Stomach (tissue), 8 donors: ENCODE measurements at regions not wholly inside any gene's neighbourhood (a gene's known extent, or its start where the extent isn't known, plus 50 kb on each side); places are given as distances from the start of the nearest gene placed in this dataset.

Experiments
- DNase-seq, 2 donors: peaks; one replicate each; pipeline versions ENCODE4 v3.0.0 to v3.0.0-alpha.2; 2013 to 2019
- H3K27ac ChIP-seq, 5 donors: fragments of 200-600 bp in 4 of 5; sonication (generic) in 4 of 5; one replicate each; pipeline ENCODE4 v1.5.1; 2013 to 2019; ENCODE audit warnings: mild to moderate bottlenecking in 1 of 5, moderate library complexity in 1 of 5
- H3K27me3 ChIP-seq, 3 donors: fragments of 200-600 bp; sonication (generic); one replicate each; pipeline ENCODE4 v1.5.1; 2017 to 2019; ENCODE audit warnings: mixed run types in 1 of 3
- H3K36me3 ChIP-seq, 4 donors: fragments of 200-600 bp; sonication (generic); 1 replicate in 3 of 4; 2 replicates in 1 of 4; pipeline ENCODE4 v1.5.1; 2016 to 2019
- H3K4me1 ChIP-seq, 4 donors: fragments of 200-600 bp; sonication (generic); one replicate each; pipeline ENCODE4 v1.5.1; 2016 to 2019
- H3K4me3 ChIP-seq, 4 donors: fragments of 200-600 bp; sonication (generic) in 3 of 4; one replicate each; pipeline ENCODE4 v1.5.1; 2016 to 2019; ENCODE audit warnings: mild to moderate bottlenecking in 1 of 4
- H3K9me3 ChIP-seq, 4 donors: fragments of 200-600 bp; sonication (generic); one replicate each; pipeline ENCODE4 v1.5.1; 2016 to 2019
- EP300 ChIP-seq: sonication (generic); formaldehyde crosslinking; IDR thresholded peaks from one replicate; pipeline ENCODE4 v1.6.1; 2017; ENCODE audit warnings: antibody characterized with exemption
- POLR2A ChIP-seq, 4 donors: fragments of 450-650 bp; IDR thresholded peaks; one replicate each; pipeline ENCODE4 v1.6.1; 2016; ENCODE audit warnings: antibody characterized with exemption in 4 of 4, control low read depth in 2 of 4, mild to moderate bottlenecking in 1 of 4, moderate library complexity in 1 of 4
- POLR2AphosphoS5 ChIP-seq, 3 donors: sonication (generic); formaldehyde crosslinking; IDR thresholded peaks; one replicate each; pipeline ENCODE4 v1.6.1; 2016; ENCODE audit warnings: antibody characterized with exemption in 3 of 3
- WGBS, 5 donors: extraction: QIAGEN DNeasy Blood & Tissue Kit in 3 of 5; methylation state at CpG; one replicate each; pipeline versions ENCODE4 v1.1.5 to v1.1.7; 2013 to 2018; 5-methylcytosine and 5-hydroxymethylcytosine counted together
- intact Hi-C: fragments of 100-400 bp; cut with DNase I; formaldehyde crosslinking; loops from one replicate; pipeline ENCODE4 v1.15.1; 2023; ENCODE audit warnings: low total_unique reads
- TF ChIP-seq, protein P1 (sequence below), 7 experiments: fragments of 450-650 bp in 4 of 7; fragments of 200-600 bp in 3 of 7; sonication (generic) in 3 of 7; IDR thresholded peaks; one replicate each; pipeline ENCODE4 v1.5.1; 2016 to 2019; ENCODE audit warnings: antibody characterized with exemption in 7 of 7, control low read depth in 2 of 7, mild to moderate bottlenecking in 1 of 7
- donor health status: healthy with polysubstance abuse.
- donor health status: Bipolar disorder and iron deficiency.
- donor health status: healthy.

DNA sequence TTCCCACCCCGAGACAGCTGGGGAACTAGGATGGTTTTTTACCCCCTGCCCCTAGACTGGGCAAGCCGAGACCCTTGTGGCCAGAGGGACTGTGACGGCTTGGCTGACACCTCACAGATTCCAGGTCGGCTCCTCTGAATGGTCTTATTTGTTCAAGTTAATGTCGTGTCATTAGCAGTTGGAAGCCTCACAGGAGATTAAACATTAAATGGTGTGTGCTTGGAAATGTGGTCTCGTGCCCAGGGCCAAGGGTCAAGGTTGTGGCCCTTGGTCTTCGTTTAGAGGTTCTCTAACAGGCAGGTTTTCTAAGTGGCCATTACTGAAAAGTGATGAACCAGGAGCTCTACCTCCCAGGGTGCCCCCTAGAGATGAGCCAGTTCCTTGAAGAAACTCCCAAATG lies 61.2 kb upstream of the RXRA start:
- Histone ChIP-seq H3K9me3 (no peaks in the 10 kb centered on the region), H3K36me3 (no peaks in the 10 kb centered on the region), H3K4me1 (peaks cover 0 to 17% (median 9%) of the 10 kb centered on the region in 4 donors), H3K27me3 (peaks cover 0 to 27% (median 9%) of the 10 kb centered on the region in 3 donors), H3K27ac (no peak overlapping the region), H3K4me3 (no peak overlapping the region)
- intact Hi-C loops, result no loop called here
- no peak for TF ChIP-seq EP300
- TF ChIP-seq POLR2AphosphoS5 (IDR thresholded peaks at IDR 0.05), result no peak
- TF ChIP-seq, protein P1, sequence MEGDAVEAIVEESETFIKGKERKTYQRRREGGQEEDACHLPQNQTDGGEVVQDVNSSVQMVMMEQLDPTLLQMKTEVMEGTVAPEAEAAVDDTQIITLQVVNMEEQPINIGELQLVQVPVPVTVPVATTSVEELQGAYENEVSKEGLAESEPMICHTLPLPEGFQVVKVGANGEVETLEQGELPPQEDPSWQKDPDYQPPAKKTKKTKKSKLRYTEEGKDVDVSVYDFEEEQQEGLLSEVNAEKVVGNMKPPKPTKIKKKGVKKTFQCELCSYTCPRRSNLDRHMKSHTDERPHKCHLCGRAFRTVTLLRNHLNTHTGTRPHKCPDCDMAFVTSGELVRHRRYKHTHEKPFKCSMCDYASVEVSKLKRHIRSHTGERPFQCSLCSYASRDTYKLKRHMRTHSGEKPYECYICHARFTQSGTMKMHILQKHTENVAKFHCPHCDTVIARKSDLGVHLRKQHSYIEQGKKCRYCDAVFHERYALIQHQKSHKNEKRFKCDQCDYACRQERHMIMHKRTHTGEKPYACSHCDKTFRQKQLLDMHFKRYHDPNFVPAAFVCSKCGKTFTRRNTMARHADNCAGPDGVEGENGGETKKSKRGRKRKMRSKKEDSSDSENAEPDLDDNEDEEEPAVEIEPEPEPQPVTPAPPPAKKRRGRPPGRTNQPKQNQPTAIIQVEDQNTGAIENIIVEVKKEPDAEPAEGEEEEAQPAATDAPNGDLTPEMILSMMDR (IDR thresholded peaks at IDR 0.05), result no peak
- no peak for TF ChIP-seq POLR2A (IDR thresholded peaks at IDR 0.05)
- 35 to 79% (median 45%) methylated on average over 7 of the region's 7 CpGs for WGBS, 5 donors
- peak in 1 of 2 donors; percentile 44 for DNase-seq

DNA sequence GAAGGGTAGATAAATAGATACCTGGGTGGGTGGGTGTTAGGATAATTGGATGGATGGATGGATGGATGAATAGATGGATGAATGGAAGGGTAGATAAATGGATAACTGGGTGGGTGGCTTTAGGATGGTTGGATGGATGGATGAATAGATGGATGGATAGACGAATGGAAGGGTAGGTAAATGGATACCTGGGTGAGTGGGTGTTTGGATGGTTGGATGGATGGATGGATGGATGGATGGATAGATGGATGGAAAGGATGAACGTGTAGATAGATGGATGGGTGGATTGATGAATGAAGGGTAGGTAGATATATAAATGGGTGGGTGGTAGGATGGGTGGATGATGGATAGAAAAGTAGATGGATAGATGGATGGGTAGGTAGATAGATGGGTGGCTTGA lies 59.8 kb upstream of the RXRA start:
- TF ChIP-seq POLR2AphosphoS5 (IDR thresholded peaks at IDR 0.05) (no peak), POLR2A (IDR thresholded peaks at IDR 0.05) (no peak), EP300 (no peak)
- no peaks in the 10 kb centered on the region for H3K9me3 ChIP-seq
- DNase-seq, result no peak
- intact Hi-C loops, result no loop called here
- H3K36me3 ChIP-seq, result no peaks in the 10 kb centered on the region
- 80 to 90% (median 86%) methylated on average over 2 of the region's 2 CpGs for WGBS, 5 donors
- no peak overlapping the region for H3K4me3 ChIP-seq
- peaks cover 0 to 27% (median 9%) of the 10 kb centered on the region in 3 donors for H3K27me3 ChIP-seq
- peaks cover 0 to 17% (median 9%) of the 10 kb centered on the region in 4 donors for H3K4me1 ChIP-seq
- H3K27ac ChIP-seq, result no peak overlapping the region

DNA sequence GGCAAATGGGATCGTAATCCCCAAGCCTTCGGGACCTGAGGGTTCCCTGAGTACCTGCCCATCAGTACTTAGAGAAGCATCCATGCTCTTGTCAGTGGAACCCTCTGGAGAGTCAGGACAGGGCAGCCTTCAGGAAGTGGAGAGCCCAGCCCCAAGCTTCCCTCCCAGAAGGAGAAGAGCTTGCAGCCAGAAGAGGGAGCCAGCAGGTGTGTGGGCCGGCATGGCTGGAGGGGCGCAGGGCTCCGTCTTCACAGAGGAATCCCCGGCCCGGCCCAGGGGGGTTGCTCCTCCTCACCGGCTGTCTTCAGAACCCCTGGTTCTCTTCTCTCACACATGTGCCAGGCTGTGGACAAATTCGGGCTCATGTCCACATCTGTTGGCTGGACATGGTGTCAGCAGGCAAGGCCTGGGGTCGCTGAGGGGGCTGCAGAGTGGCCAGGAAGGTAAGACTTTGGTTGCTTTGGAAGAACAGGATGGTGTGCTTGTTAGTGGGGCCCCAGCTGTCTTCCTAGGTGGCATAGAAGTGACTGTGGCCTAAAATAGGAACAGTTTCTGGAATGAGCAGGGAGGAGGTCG lies 58.9 kb upstream of the RXRA start:
- H3K36me3 ChIP-seq, result no peaks in the 10 kb centered on the region
- no peak overlapping the region for H3K27ac ChIP-seq
- H3K9me3 ChIP-seq, result no peaks in the 10 kb centered on the region
- no peak for TF ChIP-seq POLR2AphosphoS5 (IDR thresholded peaks at IDR 0.05)
- TF ChIP-seq, protein P1 (IDR thresholded peaks at IDR 0.05), result peak in 2 of 7 experiments; percentile 1 to 30
- no peak for TF ChIP-seq POLR2A (IDR thresholded peaks at IDR 0.05)
- TF ChIP-seq EP300, result no peak
- no peak overlapping the region for H3K4me3 ChIP-seq
- peaks cover 0 to 27% (median 9%) of the 10 kb centered on the region in 3 donors for H3K27me3 ChIP-seq
- WGBS, 5 donors, result 57 to 75% (median 71%) methylated on average over 10 to 11 of the region's 11 CpGs
- no peak for DNase-seq
- intact Hi-C loops, result no loop called here
- peaks cover 0 to 17% (median 9%) of the 10 kb centered on the region in 4 donors for H3K4me1 ChIP-seq

DNA sequence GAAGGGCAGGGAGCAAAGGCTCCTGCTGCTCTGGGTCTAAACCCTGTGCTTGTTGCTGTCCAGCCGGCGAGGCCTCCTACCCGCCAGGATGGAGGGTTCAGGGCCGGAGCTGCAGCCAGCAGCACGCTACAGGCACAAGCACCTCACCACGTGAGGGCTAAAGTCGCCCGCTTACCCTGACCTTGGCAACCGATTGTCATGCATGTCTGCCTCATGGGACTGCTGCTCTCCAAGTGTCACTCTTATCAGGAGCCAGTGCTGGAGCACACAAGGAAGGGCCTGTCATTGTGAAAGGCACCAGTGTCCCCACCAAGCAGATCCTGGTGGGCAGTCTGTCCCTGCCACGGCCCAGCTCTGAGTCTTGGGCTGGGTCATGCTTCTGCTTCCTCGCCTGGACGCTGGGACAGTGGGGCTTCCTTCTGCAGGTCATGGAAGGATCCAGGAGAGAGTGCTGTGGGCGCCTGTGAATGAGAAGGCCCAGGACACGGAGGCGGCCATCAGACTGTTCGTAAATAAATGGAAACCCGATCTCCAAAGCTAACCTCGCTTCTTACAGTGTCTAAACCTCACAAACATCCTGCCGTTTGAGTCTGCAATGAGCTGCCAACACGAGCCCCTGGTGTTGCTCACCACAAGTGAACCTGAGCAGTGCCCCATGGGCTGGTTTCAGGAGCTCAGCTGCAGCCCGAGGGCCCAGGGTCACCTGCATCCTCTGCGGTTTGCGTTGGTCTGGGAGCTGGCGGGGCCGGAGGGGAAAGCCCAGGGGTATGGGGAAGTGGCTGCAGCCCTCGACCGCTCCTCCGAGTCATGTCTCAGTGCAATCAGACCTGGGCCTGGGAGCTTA lies 58.2 kb upstream of the RXRA start:
- no peak overlapping the region for H3K27ac ChIP-seq
- no peak overlapping the region for H3K4me3 ChIP-seq
- peaks cover 0 to 26% (median 9%) of the 10 kb centered on the region in 3 donors for H3K27me3 ChIP-seq
- intact Hi-C loops, result no loop called here
- H3K36me3 ChIP-seq, result no peaks in the 10 kb centered on the region
- peak; percentile 38 to 42 for DNase-seq
- H3K9me3 ChIP-seq, result no peaks in the 10 kb centered on the region
- peaks cover 0 to 17% (median 9%) of the 10 kb centered on the region in 4 donors for H3K4me1 ChIP-seq
- 71 to 75% (median 74%) methylated on average over 24 to 28 of the region's 28 CpGs for WGBS, 5 donors
- no peak for TF ChIP-seq POLR2A (IDR thresholded peaks at IDR 0.05)
- no peak for TF ChIP-seq EP300
- TF ChIP-seq, protein P1 (IDR thresholded peaks at IDR 0.05), result no peak
- TF ChIP-seq POLR2AphosphoS5 (IDR thresholded peaks at IDR 0.05), result no peak
